Inflammatory macrophage treated with lipopolysaccharide for 4 hours (primary cell): ENCODE measurements at regions not wholly inside any gene's neighbourhood (a gene's known extent, or its start where the extent isn't known, plus 50 kb on each side); places are given as distances from the start of the nearest gene placed in this dataset.
"Not testable (repeated sequence)": the region's sequence is repeated elsewhere in the genome, so short reads cannot be mapped to it uniquely, and the experiment has no call there.

Source experiments
- DNase-seq: peaks from one replicate; pipeline ENCODE4 v3.0.0-alpha.2; 2020

DNA sequence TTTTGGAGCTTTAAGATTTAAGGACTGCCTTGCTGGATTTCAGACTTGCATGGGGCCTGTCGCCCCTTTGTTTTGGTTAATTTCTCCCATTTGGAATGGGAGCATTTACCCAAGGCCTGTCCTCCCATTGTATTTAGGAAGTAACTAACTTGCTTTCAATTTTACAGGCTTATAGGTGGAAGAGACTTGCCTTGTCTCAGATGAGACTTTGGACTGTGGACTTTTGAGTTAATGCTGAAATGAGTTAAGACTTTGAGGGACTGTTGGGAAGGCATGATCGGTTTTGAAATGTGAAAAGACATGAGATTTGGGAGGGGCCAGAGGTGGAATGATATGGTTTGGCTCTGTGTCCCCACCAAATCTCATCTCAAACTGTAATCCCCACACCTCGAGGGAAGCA, 56.5 kb upstream of the TNFSF10 start:
- DNase-seq = not testable (repeated sequence)

DNA sequence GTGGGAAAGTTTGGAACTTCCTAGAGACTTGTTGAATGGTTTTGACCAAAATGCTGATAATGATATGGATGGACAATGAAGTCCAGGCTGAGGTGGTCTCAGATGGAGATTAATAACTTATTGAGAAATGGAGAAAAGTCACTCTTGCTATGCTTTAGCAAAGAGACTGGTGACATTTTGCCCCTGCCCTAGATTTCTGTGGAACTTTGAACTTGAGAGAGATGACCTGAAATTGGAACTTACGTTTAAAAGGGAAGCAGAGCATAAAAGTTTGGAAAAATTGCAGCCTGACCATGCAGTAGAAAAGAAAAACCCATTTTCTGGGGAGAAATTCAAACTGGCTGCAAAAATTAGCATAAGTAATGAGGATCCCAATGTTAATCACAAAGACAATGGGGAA, 55.5 kb upstream of the TNFSF10 start:
- not testable (repeated sequence) for DNase-seq

DNA sequence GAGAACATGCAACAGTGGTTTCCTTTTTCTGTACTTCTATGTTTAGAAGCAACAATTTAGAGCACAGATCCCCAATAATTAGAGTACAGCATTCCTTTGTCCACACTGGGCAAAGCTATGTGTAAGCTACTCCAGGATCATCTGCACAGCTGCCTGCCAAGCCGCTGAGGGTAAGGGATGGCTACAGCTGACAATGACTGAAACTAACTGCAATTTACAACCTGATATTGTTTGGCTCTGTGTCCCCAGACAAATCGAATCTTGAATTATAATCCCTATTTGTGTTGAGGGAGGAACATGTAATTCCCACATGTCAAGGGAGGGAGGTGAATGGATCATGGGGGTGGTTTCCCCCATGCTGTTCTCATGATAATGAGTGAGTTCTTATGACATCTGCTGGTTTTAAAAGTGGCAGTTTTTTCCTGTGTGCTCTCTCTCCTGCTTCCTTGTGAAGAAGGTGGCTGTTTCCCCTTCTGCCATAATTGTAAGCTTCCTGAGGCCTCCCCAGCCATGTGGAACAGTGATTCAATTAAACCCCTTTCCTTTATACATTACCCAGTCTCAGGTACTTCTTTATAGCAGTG, 54.8 kb upstream of the TNFSF10 start:
- DNase-seq = peak; percentile 76

DNA sequence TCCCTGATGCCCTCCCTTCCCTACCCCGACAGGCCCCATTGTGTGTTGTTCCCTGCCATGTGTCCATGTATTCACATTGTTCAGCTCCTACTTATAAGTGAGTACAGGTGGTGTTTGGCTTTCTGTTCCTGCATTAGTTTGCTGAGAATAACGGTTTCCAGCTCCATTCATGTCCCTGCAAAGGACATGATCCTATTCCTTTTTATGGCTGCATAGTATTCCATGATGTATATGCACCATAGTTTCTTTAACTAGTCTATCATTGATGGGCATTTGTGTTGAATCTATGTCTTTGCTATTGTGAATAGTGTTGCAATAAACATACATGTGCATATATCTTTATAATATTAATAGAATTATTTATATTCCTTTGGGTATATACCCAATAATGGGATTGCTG, 52.1 kb upstream of the TNFSF10 start:
- DNase-seq = no peak

DNA sequence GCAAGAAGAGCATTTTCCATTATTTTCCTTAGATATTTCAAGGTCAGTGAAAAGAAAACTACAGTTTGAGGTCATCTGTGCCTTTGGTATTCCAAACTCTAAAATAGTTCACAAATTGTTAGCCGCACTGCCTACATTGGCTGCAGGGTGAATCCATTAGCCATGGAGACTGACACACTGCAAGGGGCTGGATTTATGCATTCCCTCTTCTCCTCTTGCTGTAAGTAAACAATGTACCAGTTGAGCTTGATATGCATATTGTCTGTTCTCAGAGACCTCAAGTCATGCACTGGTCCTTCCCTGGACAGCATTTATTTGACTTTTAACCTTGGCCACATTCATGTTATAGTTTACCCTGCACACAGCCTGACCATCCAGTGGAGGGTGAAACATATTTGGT, 50.2 kb upstream of the TNFSF10 start:
- DNase-seq = no peak
